SK-N-SH treated with all-trans-retinoic acid at 6 μM for 48 hours (cell line): ENCODE measurements at regions not wholly inside any gene's neighbourhood (a gene's known extent, or its start where the extent isn't known, plus 50 kb on each side); places are given as distances from the start of the nearest gene placed in this dataset.

ENCODE experiments used
- ATAC-seq: fragments of 200-7000 bp; cut with Tn5 transposase; 3 replicates; pipeline ENCODE4 v1.9.1; 2020; ENCODE audit warnings: mild to moderate bottlenecking, moderate library complexity
- BACH2 ChIP-seq: fragments of 250-450 bp; sonication (Bioruptor Pico); IDR thresholded peaks from 2 replicates; pipeline ENCODE4 v1.9.0; 2021; ENCODE audit warnings: mild to moderate bottlenecking, borderline replicate concordance
- CREB5 ChIP-seq: fragments of 250-450 bp; sonication (Bioruptor Pico); IDR thresholded peaks from 2 replicates; pipeline ENCODE4 v1.5.1; 2020; ENCODE audit warnings: low read depth, mild to moderate bottlenecking, moderate library complexity
- CSDC2 ChIP-seq: fragments of 250-450 bp; sonication (Bioruptor Pico); IDR thresholded peaks from 2 replicates; pipeline ENCODE4 v1.5.0; 2020; ENCODE audit warnings: mild to moderate bottlenecking, moderate library complexity
- ESRRG ChIP-seq: fragments of 250-450 bp; sonication (Bioruptor Pico); IDR thresholded peaks from 2 replicates; pipeline ENCODE4 v1.6.1; 2021; ENCODE audit warnings: mild to moderate bottlenecking
- GLIS3 ChIP-seq: fragments of 250-450 bp; sonication (Bioruptor Pico); IDR thresholded peaks from 2 replicates; pipeline ENCODE4 v1.5.0; 2020; ENCODE audit warnings: mild to moderate bottlenecking, moderate library complexity
- ISL1 ChIP-seq: fragments of 250-450 bp; sonication (Bioruptor Pico); IDR thresholded peaks from 2 replicates; pipeline ENCODE4 v2.1.2; 2022; ENCODE audit warnings: mild to moderate bottlenecking, moderate library complexity
- OSR1 ChIP-seq: fragments of 250-450 bp; sonication (Bioruptor Pico); IDR thresholded peaks from 2 replicates; pipeline ENCODE4 v1.8.0; 2022; ENCODE audit warnings: moderate library complexity, mild to moderate bottlenecking, inconsistent platforms
- PATZ1 ChIP-seq: fragments of 250-450 bp; sonication (Bioruptor Pico); IDR thresholded peaks from 2 replicates; pipeline ENCODE4 v1.8.0; 2020; ENCODE audit warnings: mild to moderate bottlenecking, moderate library complexity, borderline replicate concordance
- PPARA ChIP-seq: fragments of 250-450 bp; sonication (Bioruptor Pico); IDR thresholded peaks from 2 replicates; pipeline ENCODE4 v1.5.0; 2020; ENCODE audit warnings: mild to moderate bottlenecking, borderline replicate concordance
- RARB ChIP-seq: fragments of 250-450 bp; sonication (Bioruptor Pico); IDR thresholded peaks from 2 replicates; pipeline ENCODE4 v1.8.0; 2021; ENCODE audit warnings: mild to moderate bottlenecking, moderate library complexity
- SNAI2 ChIP-seq: fragments of 250-450 bp; sonication (Bioruptor Pico); IDR thresholded peaks from 2 replicates; pipeline ENCODE4 v1.5.0; 2020; ENCODE audit warnings: mild to moderate bottlenecking, moderate library complexity
- TCF4 ChIP-seq: fragments of 250-450 bp; sonication (Bioruptor Pico); IDR thresholded peaks from 2 replicates; pipeline ENCODE4 v1.8.0; 2021; ENCODE audit warnings: mild to moderate bottlenecking, moderate library complexity, borderline replicate concordance
- TOX ChIP-seq: fragments of 250-450 bp; sonication (Bioruptor Pico); IDR thresholded peaks from 2 replicates; pipeline ENCODE4 v1.8.0; 2021; ENCODE audit warnings: mild to moderate bottlenecking, moderate library complexity, borderline replicate concordance
- ZC3H10 ChIP-seq: fragments of 250-450 bp; sonication (Bioruptor Pico); IDR thresholded peaks from 2 replicates; pipeline ENCODE4 v1.5.1; 2021; ENCODE audit warnings: mild to moderate bottlenecking, moderate library complexity
- ZFP3 ChIP-seq: fragments of 250-450 bp; sonication (Bioruptor Pico); IDR thresholded peaks from 2 replicates; pipeline ENCODE4 v1.5.0; 2020; ENCODE audit warnings: mild to moderate bottlenecking, moderate library complexity
- ZFP30 ChIP-seq: fragments of 450-650 bp; formaldehyde crosslinking; IDR thresholded peaks from 2 replicates; pipeline ENCODE4 v1.5.0; 2022; ENCODE audit warnings: mild to moderate bottlenecking, moderate library complexity
- ZNF70 ChIP-seq: fragments of 450-650 bp; formaldehyde crosslinking; IDR thresholded peaks from 2 replicates; pipeline ENCODE4 v1.5.0; 2020; ENCODE audit warnings: mild to moderate bottlenecking, moderate library complexity
- ZNF8 ChIP-seq: fragments of 450-650 bp; formaldehyde crosslinking; IDR thresholded peaks from 2 replicates; pipeline ENCODE4 v1.5.0; 2020; ENCODE audit warnings: mild to moderate bottlenecking, moderate library complexity
- TF ChIP-seq, protein P1 (sequence below): fragments of 250-450 bp; sonication (Bioruptor Pico); IDR thresholded peaks from 2 replicates; pipeline ENCODE4 v1.8.0; 2021; ENCODE audit warnings: low read depth, mild to moderate bottlenecking, moderate library complexity, borderline replicate concordance
- TF ChIP-seq, protein P2 (sequence below): fragments of 250-450 bp; sonication (Bioruptor Pico); IDR thresholded peaks from 2 replicates; pipeline ENCODE4 v1.5.1; 2021; ENCODE audit warnings: mild to moderate bottlenecking, moderate library complexity
- TF ChIP-seq, protein P3 (sequence below): fragments of 250-450 bp; sonication (Bioruptor Pico); IDR thresholded peaks from 2 replicates; pipeline ENCODE4 v1.5.0; 2020; ENCODE audit warnings: mild to moderate bottlenecking, moderate library complexity

- TF ChIP-seq TCF4 (CRISPR knock-in tag) (no peak), ISL1 (CRISPR knock-in tag) (no peak), PATZ1 (CRISPR knock-in tag) (no peak), ZFP3 (no peak), OSR1 (no peak), SNAI2 (no peak), TOX (CRISPR knock-in tag) (no peak), RARB (CRISPR knock-in tag) (no peak), ZC3H10 (CRISPR knock-in tag) (no peak)
- TF ChIP-seq, all 23 proteins: peak for 0
- no peak for ATAC-seq
These were observed 185.0 kb downstream of the DIRAS2 start for GRCh38 chr9:90457386-90458190.

DNA sequence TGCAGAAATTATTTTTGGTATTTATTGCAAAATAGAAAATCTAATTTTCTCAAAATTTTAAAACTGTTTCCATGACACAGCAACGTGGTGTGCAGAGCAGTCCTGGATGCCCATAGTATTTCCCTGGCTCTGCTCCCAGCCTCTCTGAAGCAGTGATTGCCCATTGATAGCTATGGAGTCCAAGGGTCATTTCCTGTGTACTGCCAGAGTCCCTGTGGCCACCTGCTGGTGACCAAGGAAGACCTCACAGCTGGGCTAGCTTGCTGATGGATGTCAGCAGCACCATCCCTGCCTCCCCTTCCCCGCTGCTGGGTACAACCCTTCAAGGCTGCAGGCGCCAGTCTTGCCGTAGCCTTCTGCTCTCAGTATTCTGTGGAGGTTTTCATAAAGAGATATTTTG, 184.1 kb downstream of the DIRAS2 start:
- TF ChIP-seq CREB5, result no peak
- no peak for TF ChIP-seq ZNF70 (CRISPR knock-in tag)
- no peak for ATAC-seq

DNA sequence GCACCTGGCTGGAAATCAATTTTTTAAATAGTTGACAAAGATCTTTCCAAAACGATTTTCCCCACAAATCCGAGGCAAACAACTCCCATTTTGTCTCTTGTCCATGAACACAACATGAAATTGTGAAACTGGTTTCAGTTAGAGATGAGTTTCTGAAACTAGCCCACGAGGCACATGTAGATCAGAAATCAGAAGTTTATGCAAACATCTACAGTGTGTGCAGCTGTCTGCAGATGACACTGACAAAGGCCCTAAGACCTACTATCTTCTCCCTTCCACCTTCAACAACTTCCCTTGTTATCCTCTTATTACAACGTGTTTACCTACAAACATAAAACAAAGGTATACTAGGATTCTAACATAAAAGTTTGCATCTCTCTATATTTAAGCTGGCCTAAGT, 183.3 kb downstream of the DIRAS2 start:
- ATAC-seq, result no peak
- TF ChIP-seq, protein P1, sequence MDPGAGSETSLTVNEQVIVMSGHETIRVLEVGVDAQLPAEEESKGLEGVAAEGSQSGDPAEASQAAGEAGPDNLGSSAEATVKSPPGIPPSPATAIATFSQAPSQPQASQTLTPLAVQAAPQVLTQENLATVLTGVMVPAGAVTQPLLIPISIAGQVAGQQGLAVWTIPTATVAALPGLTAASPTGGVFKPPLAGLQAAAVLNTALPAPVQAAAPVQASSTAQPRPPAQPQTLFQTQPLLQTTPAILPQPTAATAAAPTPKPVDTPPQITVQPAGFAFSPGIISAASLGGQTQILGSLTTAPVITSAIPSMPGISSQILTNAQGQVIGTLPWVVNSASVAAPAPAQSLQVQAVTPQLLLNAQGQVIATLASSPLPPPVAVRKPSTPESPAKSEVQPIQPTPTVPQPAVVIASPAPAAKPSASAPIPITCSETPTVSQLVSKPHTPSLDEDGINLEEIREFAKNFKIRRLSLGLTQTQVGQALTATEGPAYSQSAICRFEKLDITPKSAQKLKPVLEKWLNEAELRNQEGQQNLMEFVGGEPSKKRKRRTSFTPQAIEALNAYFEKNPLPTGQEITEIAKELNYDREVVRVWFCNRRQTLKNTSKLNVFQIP (CRISPR knock-in tag), result no peak
- TF ChIP-seq OSR1 (no peak), GLIS3 (no peak), RARB (CRISPR knock-in tag) (no peak), ZNF70 (CRISPR knock-in tag) (no peak), BACH2 (no peak), ZNF8 (CRISPR knock-in tag) (no peak), CREB5 (no peak), ZFP3 (no peak), TCF4 (CRISPR knock-in tag) (no peak), PPARA (CRISPR knock-in tag) (no peak), ZFP30 (CRISPR knock-in tag) (no peak), CSDC2 (CRISPR knock-in tag) (no peak)
- TF ChIP-seq, protein P2, sequence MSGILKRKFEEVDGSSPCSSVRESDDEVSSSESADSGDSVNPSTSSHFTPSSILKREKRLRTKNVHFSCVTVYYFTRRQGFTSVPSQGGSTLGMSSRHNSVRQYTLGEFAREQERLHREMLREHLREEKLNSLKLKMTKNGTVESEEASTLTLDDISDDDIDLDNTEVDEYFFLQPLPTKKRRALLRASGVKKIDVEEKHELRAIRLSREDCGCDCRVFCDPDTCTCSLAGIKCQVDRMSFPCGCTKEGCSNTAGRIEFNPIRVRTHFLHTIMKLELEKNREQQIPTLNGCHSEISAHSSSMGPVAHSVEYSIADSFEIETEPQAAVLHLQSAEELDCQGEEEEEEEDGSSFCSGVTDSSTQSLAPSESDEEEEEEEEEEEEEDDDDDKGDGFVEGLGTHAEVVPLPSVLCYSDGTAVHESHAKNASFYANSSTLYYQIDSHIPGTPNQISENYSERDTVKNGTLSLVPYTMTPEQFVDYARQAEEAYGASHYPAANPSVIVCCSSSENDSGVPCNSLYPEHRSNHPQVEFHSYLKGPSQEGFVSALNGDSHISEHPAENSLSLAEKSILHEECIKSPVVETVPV, result no peak

GRCh38 chr9:90460220-90460619, 182.4 kb downstream of the DIRAS2 start:
- no peak for ATAC-seq
- no peak for TF ChIP-seq GLIS3
- no peak for TF ChIP-seq ZFP3
- TF ChIP-seq PATZ1 (CRISPR knock-in tag), result no peak
- TF ChIP-seq ZFP30 (CRISPR knock-in tag), result no peak
- TF ChIP-seq TCF4 (CRISPR knock-in tag), result no peak
- TF ChIP-seq TOX (CRISPR knock-in tag), result no peak
- TF ChIP-seq, protein P3, sequence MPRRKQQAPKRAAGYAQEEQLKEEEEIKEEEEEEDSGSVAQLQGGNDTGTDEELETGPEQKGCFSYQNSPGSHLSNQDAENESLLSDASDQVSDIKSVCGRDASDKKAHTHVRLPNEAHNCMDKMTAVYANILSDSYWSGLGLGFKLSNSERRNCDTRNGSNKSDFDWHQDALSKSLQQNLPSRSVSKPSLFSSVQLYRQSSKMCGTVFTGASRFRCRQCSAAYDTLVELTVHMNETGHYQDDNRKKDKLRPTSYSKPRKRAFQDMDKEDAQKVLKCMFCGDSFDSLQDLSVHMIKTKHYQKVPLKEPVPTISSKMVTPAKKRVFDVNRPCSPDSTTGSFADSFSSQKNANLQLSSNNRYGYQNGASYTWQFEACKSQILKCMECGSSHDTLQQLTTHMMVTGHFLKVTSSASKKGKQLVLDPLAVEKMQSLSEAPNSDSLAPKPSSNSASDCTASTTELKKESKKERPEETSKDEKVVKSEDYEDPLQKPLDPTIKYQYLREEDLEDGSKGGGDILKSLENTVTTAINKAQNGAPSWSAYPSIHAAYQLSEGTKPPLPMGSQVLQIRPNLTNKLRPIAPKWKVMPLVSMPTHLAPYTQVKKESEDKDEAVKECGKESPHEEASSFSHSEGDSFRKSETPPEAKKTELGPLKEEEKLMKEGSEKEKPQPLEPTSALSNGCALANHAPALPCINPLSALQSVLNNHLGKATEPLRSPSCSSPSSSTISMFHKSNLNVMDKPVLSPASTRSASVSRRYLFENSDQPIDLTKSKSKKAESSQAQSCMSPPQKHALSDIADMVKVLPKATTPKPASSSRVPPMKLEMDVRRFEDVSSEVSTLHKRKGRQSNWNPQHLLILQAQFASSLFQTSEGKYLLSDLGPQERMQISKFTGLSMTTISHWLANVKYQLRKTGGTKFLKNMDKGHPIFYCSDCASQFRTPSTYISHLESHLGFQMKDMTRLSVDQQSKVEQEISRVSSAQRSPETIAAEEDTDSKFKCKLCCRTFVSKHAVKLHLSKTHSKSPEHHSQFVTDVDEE (CRISPR knock-in tag), result no peak
- no peak for TF ChIP-seq ESRRG (CRISPR knock-in tag)
- TF ChIP-seq SNAI2, result no peak
- TF ChIP-seq ZC3H10 (CRISPR knock-in tag), result no peak
- TF ChIP-seq ISL1 (CRISPR knock-in tag), result no peak
- no peak for TF ChIP-seq RARB (CRISPR knock-in tag)
